ENCODE measurements at regions not wholly inside any gene's neighbourhood (a gene's known extent, or its start where the extent isn't known, plus 50 kb on each side); places are given as distances from the start of the nearest gene placed in this dataset.

- TF ChIP-seq RNF2 (IDR thresholded peaks at IDR 0.05; ENCODE audit: borderline replicate concordance, low read depth, low read length, missing control alignments, poor library complexity, severe bottlenecking) (no peak), ZNF274 (IDR thresholded peaks at IDR 0.05; ENCODE audit: borderline replicate concordance, extremely low read depth, low read length) (no peak), CBX5 (IDR thresholded peaks at IDR 0.05; ENCODE audit: low read depth, low read length) (no peak), TCF12 (IDR thresholded peaks at IDR 0.05; ENCODE audit: low read depth, low read length) (no peak), NRF1 (IDR thresholded peaks at IDR 0.05; ENCODE audit: low read depth, low read length) (no peak), RXRA (IDR thresholded peaks at IDR 0.05; ENCODE audit: insufficient read depth, low read depth, low read length) (no peak), CEBPB (IDR thresholded peaks at IDR 0.05; ENCODE audit: low read depth, low read length) (no peak), CHD7 (IDR thresholded peaks at IDR 0.05; ENCODE audit: insufficient replicate concordance, low read length) (no peak), POU5F1 (IDR thresholded peaks at IDR 0.05; ENCODE audit: low read depth, low read length) (no peak)
Measured at GRCh38 chr11:19441752-19442553, 201.2 kb upstream of the E2F8 start (continued).
